ENCODE measurements at regions not wholly inside any gene's neighbourhood (a gene's known extent, or its start where the extent isn't known, plus 50 kb on each side); places are given as distances from the start of the nearest gene placed in this dataset.

DNA sequence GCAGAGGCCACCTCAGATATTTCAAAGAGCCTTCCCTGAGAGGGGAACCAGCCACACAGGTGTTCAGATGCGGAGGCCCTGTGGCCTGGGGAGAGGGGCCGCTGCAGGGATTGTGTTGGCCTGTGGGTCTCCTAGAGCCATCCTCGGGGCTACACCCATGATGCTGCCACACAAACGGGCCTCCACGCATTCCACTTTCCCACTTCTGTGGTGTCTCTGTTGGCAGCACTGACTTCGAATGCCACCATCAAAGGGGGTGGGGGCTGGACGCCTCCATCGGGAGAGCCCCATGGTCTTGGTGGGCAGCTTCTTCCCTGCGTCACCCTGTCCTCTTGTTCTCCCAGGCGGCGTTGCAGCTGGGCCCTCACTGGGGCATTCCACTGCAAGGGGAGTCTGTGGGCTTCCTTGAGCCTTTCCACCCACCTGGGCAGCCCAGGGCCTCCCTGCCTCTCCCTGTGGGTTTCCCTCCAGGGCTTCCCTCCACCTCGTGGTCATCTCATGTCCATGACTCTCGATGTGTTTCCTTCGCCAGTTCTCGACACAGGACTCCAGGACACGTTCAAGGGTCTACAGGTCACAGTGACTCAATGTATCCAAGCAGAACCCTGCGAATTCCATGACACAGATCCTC, 145.5 kb downstream of the ERMARD start:
- peaks cover 3% of the 10 kb centered on the region for H3K4me1 Mint-ChIP-seq
- H4K20me1 ChIP-seq (ENCODE audit: insufficient read depth, low read length): no peaks in the 10 kb centered on the region
- no peak overlapping the region for H2AFZ ChIP-seq (ENCODE audit: insufficient read depth, low read depth, low read length, poor library complexity, severe bottlenecking)
- H3K36me3 ChIP-seq (replicated peaks in 1 of 2; ENCODE audit: control insufficient read depth in 1 of 2, insufficient read depth in 2 of 2, low read length in 2 of 2): no peaks in the 10 kb centered on the region
- no peak overlapping the region for H3K9ac ChIP-seq (ENCODE audit: insufficient read depth, low read length, poor library complexity, severe bottlenecking)
- no peaks in the 10 kb centered on the region for H3K4me1 ChIP-seq (ENCODE audit: control insufficient read depth in 1 of 2, insufficient read depth in 2 of 2, low read length in 2 of 2)
- no peaks in the 10 kb centered on the region for H3K79me2 ChIP-seq (ENCODE audit: insufficient read depth, low read length)
- no peaks in the 10 kb centered on the region for H3K36me3 Mint-ChIP-seq
- H3K27ac ChIP-seq (ENCODE audit: low read depth in 1 of 2, low read length in 2 of 2): no peak overlapping the region
- no peaks in the 10 kb centered on the region for H3K27me3 ChIP-seq (ENCODE audit: control insufficient read depth in 2 of 2, insufficient read depth in 2 of 2, low read length in 2 of 2)
- TF ChIP-seq CTCF (IDR thresholded peaks at IDR 0.05): no peak
- H3K9me3 Mint-ChIP-seq: peaks cover 0 to 48% (median 12%) of the 10 kb centered on the region in 7 donors
- H3K9me3 ChIP-seq (replicated peaks in 1 of 2; ENCODE audit: control insufficient read depth in 1 of 2, insufficient read depth in 1 of 2, low read length in 2 of 2): peaks cover 20 to 32% of the 10 kb centered on the region in 2 donors
- DNase-seq: no peak
- H3K27me3 Mint-ChIP-seq (ENCODE audit: low read depth in 3 of 3): peaks cover 0 to 4% (median 1%) of the 10 kb centered on the region in 3 donors
- intact Hi-C loops (cut with micrococcal nuclease): no loop called here
- no peak overlapping the region for H3K4me3 Mint-ChIP-seq
- WGBS (ENCODE audit: insufficient coverage): 97% methylated on average over 17 of the region's 17 CpGs
- H3K4me3 ChIP-seq (replicated peaks in 1 of 3; ENCODE audit: low read depth in 2 of 3, low read length in 3 of 3): no peak overlapping the region
- no peak overlapping the region for H3K4me2 ChIP-seq (replicated peaks; ENCODE audit: extremely low read depth, low read length, poor library complexity, severe bottlenecking)
- H3K27ac Mint-ChIP-seq: no peak overlapping the region

- Histone ChIP-seq H3K9ac (ENCODE audit: insufficient read depth, low read length, poor library complexity, severe bottlenecking) (no peak overlapping the region), H3K9me3 (replicated peaks in 1 of 2; ENCODE audit: control insufficient read depth in 1 of 2, insufficient read depth in 1 of 2, low read length in 2 of 2) (peaks cover 19 to 38% of the 10 kb centered on the region in 2 donors), H3K36me3 (replicated peaks in 1 of 2; ENCODE audit: control insufficient read depth in 1 of 2, insufficient read depth in 2 of 2, low read length in 2 of 2) (no peaks in the 10 kb centered on the region), H3K27ac (ENCODE audit: low read depth in 1 of 2, low read length in 2 of 2) (no peak overlapping the region), H3K27me3 (ENCODE audit: control insufficient read depth in 2 of 2, insufficient read depth in 2 of 2, low read length in 2 of 2) (no peaks in the 10 kb centered on the region), H2AFZ (ENCODE audit: insufficient read depth, low read depth, low read length, poor library complexity, severe bottlenecking) (no peak overlapping the region), H4K20me1 (ENCODE audit: insufficient read depth, low read length) (no peaks in the 10 kb centered on the region), H3K79me2 (ENCODE audit: insufficient read depth, low read length) (no peaks in the 10 kb centered on the region), H3K4me1 (ENCODE audit: control insufficient read depth in 1 of 2, insufficient read depth in 2 of 2, low read length in 2 of 2) (no peaks in the 10 kb centered on the region), H3K4me3 (replicated peaks in 1 of 3; ENCODE audit: low read depth in 2 of 3, low read length in 3 of 3) (no peak overlapping the region), H3K4me2 (replicated peaks; ENCODE audit: extremely low read depth, low read length, poor library complexity, severe bottlenecking) (no peak overlapping the region)
- H3K9me3 Mint-ChIP-seq: peaks cover under 1 to 48% (median 10%) of the 10 kb centered on the region in 7 donors
- no peaks in the 10 kb centered on the region for H3K36me3 Mint-ChIP-seq
- H3K27me3 Mint-ChIP-seq (ENCODE audit: low read depth in 3 of 3): peaks cover 0 to 4% (median 1%) of the 10 kb centered on the region in 3 donors
- WGBS (ENCODE audit: insufficient coverage): 92% methylated on average over 14 of the region's 19 CpGs
- intact Hi-C loops (cut with micrococcal nuclease): no loop called here
- no peak for TF ChIP-seq CTCF (IDR thresholded peaks at IDR 0.05)
- H3K4me1 Mint-ChIP-seq: peaks cover 3% of the 10 kb centered on the region
- no peak for DNase-seq
- H3K27ac Mint-ChIP-seq: no peak overlapping the region
- H3K4me3 Mint-ChIP-seq: no peak overlapping the region
Observed at GRCh38 chr6:169895926-169896761, 144.7 kb downstream of the ERMARD start.

All from CD14-positive monocyte (primary cell).